ENCODE measurements at regions not wholly inside any gene's neighbourhood (a gene's known extent, or its start where the extent isn't known, plus 50 kb on each side); places are given as distances from the start of the nearest gene placed in this dataset.

DNA sequence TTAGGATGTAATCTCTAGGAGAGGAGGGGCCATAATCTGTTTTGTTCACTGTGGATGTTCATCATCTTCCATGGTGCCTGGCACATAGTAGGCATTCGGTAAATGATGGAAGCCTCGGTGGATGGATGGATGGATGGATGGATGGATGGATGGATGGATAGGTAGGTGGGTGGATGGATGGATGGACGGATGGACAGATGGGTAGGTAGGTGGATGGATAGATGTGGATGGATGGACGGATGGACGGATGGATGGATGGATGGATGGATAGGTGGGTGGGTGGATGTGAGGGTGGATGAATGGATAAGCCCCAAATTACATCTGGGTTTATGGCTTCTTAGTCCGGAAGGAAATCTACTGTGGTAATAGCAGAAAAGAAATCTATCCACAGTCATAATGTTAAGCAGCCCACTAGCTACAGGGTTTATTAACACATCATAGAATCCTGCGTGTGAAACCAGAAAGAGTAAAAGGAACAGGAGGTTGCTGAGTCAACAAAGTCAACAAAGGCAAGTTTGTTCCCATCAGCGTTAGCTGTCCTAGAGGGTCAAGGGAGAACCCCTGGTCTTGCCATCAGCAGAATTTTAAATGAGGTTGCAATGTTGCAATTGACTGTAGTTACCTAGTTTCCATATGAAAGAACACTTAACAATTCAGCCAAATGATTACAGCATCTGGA, 82.8 kb downstream of the C11orf91 start:
- H3K9me3 ChIP-seq (ENCODE audit: severe bottlenecking), result no peaks in the 10 kb centered on the region
- TF ChIP-seq, protein P1, sequence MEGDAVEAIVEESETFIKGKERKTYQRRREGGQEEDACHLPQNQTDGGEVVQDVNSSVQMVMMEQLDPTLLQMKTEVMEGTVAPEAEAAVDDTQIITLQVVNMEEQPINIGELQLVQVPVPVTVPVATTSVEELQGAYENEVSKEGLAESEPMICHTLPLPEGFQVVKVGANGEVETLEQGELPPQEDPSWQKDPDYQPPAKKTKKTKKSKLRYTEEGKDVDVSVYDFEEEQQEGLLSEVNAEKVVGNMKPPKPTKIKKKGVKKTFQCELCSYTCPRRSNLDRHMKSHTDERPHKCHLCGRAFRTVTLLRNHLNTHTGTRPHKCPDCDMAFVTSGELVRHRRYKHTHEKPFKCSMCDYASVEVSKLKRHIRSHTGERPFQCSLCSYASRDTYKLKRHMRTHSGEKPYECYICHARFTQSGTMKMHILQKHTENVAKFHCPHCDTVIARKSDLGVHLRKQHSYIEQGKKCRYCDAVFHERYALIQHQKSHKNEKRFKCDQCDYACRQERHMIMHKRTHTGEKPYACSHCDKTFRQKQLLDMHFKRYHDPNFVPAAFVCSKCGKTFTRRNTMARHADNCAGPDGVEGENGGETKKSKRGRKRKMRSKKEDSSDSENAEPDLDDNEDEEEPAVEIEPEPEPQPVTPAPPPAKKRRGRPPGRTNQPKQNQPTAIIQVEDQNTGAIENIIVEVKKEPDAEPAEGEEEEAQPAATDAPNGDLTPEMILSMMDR (IDR thresholded peaks at IDR 0.05; ENCODE audit: poor library complexity, severe bottlenecking), result no peak
- peak; percentile 60 for ATAC-seq (ENCODE audit: low read depth)
- H3K27me3 ChIP-seq (ENCODE audit: insufficient read depth, poor library complexity, severe bottlenecking), result no peaks in the 10 kb centered on the region
- no peak overlapping the region for H3K4me3 ChIP-seq (ENCODE audit: severe bottlenecking)
- peaks cover 7% of the 10 kb centered on the region; the same call in 1 of the 2 replicates for H3K36me3 ChIP-seq (ENCODE audit: low read depth)
- DNase-seq (ENCODE audit: low spot score), result no peak
- H3K4me1 ChIP-seq (ENCODE audit: insufficient read depth, poor library complexity, severe bottlenecking), result peaks cover 23% of the 10 kb centered on the region
- H3K27ac ChIP-seq (ENCODE audit: poor library complexity, severe bottlenecking), result no peak overlapping the region

- H3K9me3 ChIP-seq (ENCODE audit: severe bottlenecking), result no peaks in the 10 kb centered on the region
- no peak for DNase-seq (ENCODE audit: low spot score)
- ATAC-seq (ENCODE audit: low read depth), result no peak
- H3K4me3 ChIP-seq (ENCODE audit: severe bottlenecking), result no peak overlapping the region
- no peak overlapping the region for H3K27ac ChIP-seq (ENCODE audit: poor library complexity, severe bottlenecking)
- no peaks in the 10 kb centered on the region for H3K27me3 ChIP-seq (ENCODE audit: insufficient read depth, poor library complexity, severe bottlenecking)
- H3K4me1 ChIP-seq (ENCODE audit: insufficient read depth, poor library complexity, severe bottlenecking), result peaks cover 23% of the 10 kb centered on the region
- TF ChIP-seq, protein P1 (IDR thresholded peaks at IDR 0.05; ENCODE audit: poor library complexity, severe bottlenecking), result no peak
- peaks cover 7% of the 10 kb centered on the region; the same call in 1 of the 2 replicates for H3K36me3 ChIP-seq (ENCODE audit: low read depth)
Measured at GRCh38 chr11:33616552-33616951, 84.1 kb downstream of the C11orf91 start.

GRCh38 chr11:33615751-33616150, 84.9 kb downstream of the C11orf91 start:
- no peak overlapping the region for H3K4me3 ChIP-seq (ENCODE audit: severe bottlenecking)
- no peaks in the 10 kb centered on the region for H3K9me3 ChIP-seq (ENCODE audit: severe bottlenecking)
- no peak for ATAC-seq (ENCODE audit: low read depth)
- no peak for DNase-seq (ENCODE audit: low spot score)
- TF ChIP-seq, protein P1 (IDR thresholded peaks at IDR 0.05; ENCODE audit: poor library complexity, severe bottlenecking), result no peak
- peaks cover 20% of the 10 kb centered on the region for H3K4me1 ChIP-seq (ENCODE audit: insufficient read depth, poor library complexity, severe bottlenecking)
- no peaks in the 10 kb centered on the region for H3K27me3 ChIP-seq (ENCODE audit: insufficient read depth, poor library complexity, severe bottlenecking)
- H3K36me3 ChIP-seq (ENCODE audit: low read depth), result peaks cover 3% of the 10 kb centered on the region; the same call in 1 of the 2 replicates
- peak overlapping the region; percentile 27 for H3K27ac ChIP-seq (ENCODE audit: poor library complexity, severe bottlenecking)

GRCh38 chr11:33613404-33613803, 87.2 kb downstream of the C11orf91 start:
- DNase-seq (ENCODE audit: low spot score) (no peak), ATAC-seq (ENCODE audit: low read depth) (no peak)
- TF ChIP-seq, protein P1 (IDR thresholded peaks at IDR 0.05; ENCODE audit: poor library complexity, severe bottlenecking), result no peak
- no peaks in the 10 kb centered on the region for H3K36me3 ChIP-seq (ENCODE audit: low read depth)
- H3K27me3 ChIP-seq (ENCODE audit: insufficient read depth, poor library complexity, severe bottlenecking), result no peaks in the 10 kb centered on the region
- no peak overlapping the region for H3K4me3 ChIP-seq (ENCODE audit: severe bottlenecking)
- no peaks in the 10 kb centered on the region for H3K9me3 ChIP-seq (ENCODE audit: severe bottlenecking)
- H3K27ac ChIP-seq (ENCODE audit: poor library complexity, severe bottlenecking), result peak overlapping the region; percentile 52
- H3K4me1 ChIP-seq (ENCODE audit: insufficient read depth, poor library complexity, severe bottlenecking), result peaks cover 11% of the 10 kb centered on the region

DNA sequence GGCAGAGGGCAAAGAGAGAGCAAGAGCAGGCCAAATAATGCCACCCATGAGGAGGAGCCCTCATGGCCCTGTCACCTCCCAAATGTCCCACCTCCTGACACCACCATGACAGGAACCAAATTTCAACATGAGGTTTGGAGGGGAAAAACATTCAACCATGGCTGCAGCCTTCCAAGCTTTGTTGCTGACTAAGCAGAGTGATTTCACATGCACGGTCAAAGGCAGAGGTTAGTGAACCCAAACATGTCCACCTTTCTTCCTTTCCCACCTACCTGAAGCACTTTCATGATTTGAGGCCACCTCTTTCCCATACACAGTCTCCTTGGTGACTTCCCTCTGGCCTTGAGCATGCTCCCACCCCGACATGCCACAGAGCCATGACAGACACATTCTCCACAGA, 89.7 kb downstream of the C11orf91 start:
- Histone ChIP-seq H3K36me3 (ENCODE audit: low read depth) (no peaks in the 10 kb centered on the region), H3K27me3 (ENCODE audit: insufficient read depth, poor library complexity, severe bottlenecking) (no peaks in the 10 kb centered on the region), H3K4me1 (ENCODE audit: insufficient read depth, poor library complexity, severe bottlenecking) (peaks cover 11% of the 10 kb centered on the region), H3K9me3 (ENCODE audit: severe bottlenecking) (no peaks in the 10 kb centered on the region), H3K27ac (ENCODE audit: poor library complexity, severe bottlenecking) (no peak overlapping the region), H3K4me3 (ENCODE audit: severe bottlenecking) (no peak overlapping the region)
- no peak for ATAC-seq (ENCODE audit: low read depth)
- no peak for DNase-seq (ENCODE audit: low spot score)
- TF ChIP-seq, protein P1 (IDR thresholded peaks at IDR 0.05; ENCODE audit: poor library complexity, severe bottlenecking), result no peak

Data from RWPE2 (cell line).